GM13977 (cell line): ENCODE measurements at regions not wholly inside any gene's neighbourhood (a gene's known extent, or its start where the extent isn't known, plus 50 kb on each side); places are given as distances from the start of the nearest gene placed in this dataset.
"Not testable (repeated sequence)": the region's sequence is repeated elsewhere in the genome, so short reads cannot be mapped to it uniquely, and the experiment has no call there.

ENCODE experiments used
- DNase-seq: peaks from one replicate; pipeline ENCODE4 v3.0.0; 2012; ENCODE audit warnings: low spot score
- CTCF ChIP-seq: IDR thresholded peaks from 2 replicates; pipeline ENCODE4 v1.5.1; 2012; ENCODE audit warnings: mild to moderate bottlenecking, control low read depth; ENCODE audit not compliant: insufficient read depth; ENCODE audit errors: extremely low read depth, missing control alignments
- in situ Hi-C: fragments of 300-500 bp; cut with MboI; formaldehyde crosslinking; loops from one replicate; pipeline ENCODE4 v1.12.0; 2022; ENCODE audit warnings: low sequenced_read_pairs, low pct_unique_long_range_greater_than_20kb, mixed read lengths, inconsistent platforms; ENCODE audit not compliant: unreplicated experiment

GRCh38 chr2:139457873-139458272 is 677.7 kb upstream of the NXPH2 start:
- no peak for TF ChIP-seq CTCF
- in situ Hi-C loops, result no loop called here
- no peak for DNase-seq

- no peak for TF ChIP-seq CTCF
- no peak for DNase-seq
- in situ Hi-C loops, result no loop called here
Observed at GRCh38 chr2:139454251-139454650, 674.1 kb upstream of the NXPH2 start.

- no peak for DNase-seq
- TF ChIP-seq CTCF, result no peak
- in situ Hi-C loops, result no loop called here
Observed at GRCh38 chr2:139439100-139439499, 658.9 kb upstream of the NXPH2 start.

GRCh38 chr2:139438478-139438877 is 658.3 kb upstream of the NXPH2 start:
- TF ChIP-seq CTCF, result no peak
- in situ Hi-C loops, result no loop called here
- DNase-seq, result no peak

- in situ Hi-C loops, result no loop called here
- no peak for TF ChIP-seq CTCF
- no peak for DNase-seq
Observed at GRCh38 chr2:139427164-139427563, 647.0 kb upstream of the NXPH2 start.

GRCh38 chr2:139424101-139424500 is 643.9 kb upstream of the NXPH2 start:
- no peak for TF ChIP-seq CTCF
- no peak for DNase-seq
- in situ Hi-C loops, result no loop called here

GRCh38 chr2:139411236-139411635 is 631.0 kb upstream of the NXPH2 start:
- DNase-seq, result no peak
- TF ChIP-seq CTCF, result no peak
- in situ Hi-C loops, result no loop called here

- in situ Hi-C loops, result not testable (repeated sequence)
Observed at GRCh38 chr2:139410833-139411174, 630.6 kb upstream of the NXPH2 start.

GRCh38 chr2:139410147-139410832 is 630.1 kb upstream of the NXPH2 start:
- DNase-seq, in situ Hi-C loops: not testable (repeated sequence)

More at GRCh38 chr2:139410833-139411174, 630.6 kb upstream of the NXPH2 start:
- not testable (repeated sequence) for DNase-seq
